Karpas-422 (cell line): ENCODE measurements at regions not wholly inside any gene's neighbourhood (a gene's known extent, or its start where the extent isn't known, plus 50 kb on each side); places are given as distances from the start of the nearest gene placed in this dataset.
"Not testable (repeated sequence)": the region's sequence is repeated elsewhere in the genome, so short reads cannot be mapped to it uniquely, and the experiment has no call there.

Source experiments
- DNase-seq: peaks from one replicate; pipeline ENCODE4 v3.0.0-alpha.2; 2015
- H2AFZ ChIP-seq: fragments of 200-600 bp; sonication (generic); 2 replicates; pipeline ENCODE4 v1.6.1; 2014; ENCODE audit warnings: antibody characterized with exemption, low read length, mixed read lengths
- H3K27ac ChIP-seq: fragments of 200-600 bp; sonication (generic); 2 replicates; pipeline ENCODE4 v1.5.1; 2014; ENCODE audit warnings: mild to moderate bottlenecking, low read length, moderate library complexity
- H3K27me3 ChIP-seq: fragments of 200-600 bp; sonication (generic); 2 replicates; pipeline ENCODE4 v1.6.1; 2014; ENCODE audit warnings: low read length, mixed read lengths
- H3K36me3 ChIP-seq: fragments of 200-600 bp; sonication (generic); 2 replicates; pipeline ENCODE4 v1.6.1; 2014; ENCODE audit warnings: low read length, mixed read lengths; ENCODE audit not compliant: insufficient read depth
- H3K4me1 ChIP-seq: fragments of 200-600 bp; sonication (generic); 2 replicates; pipeline ENCODE4 v1.6.1; 2014; ENCODE audit warnings: mild to moderate bottlenecking, low read length, mixed read lengths
- H3K4me2 ChIP-seq: fragments of 200-600 bp; sonication (generic); 2 replicates; pipeline ENCODE4 v1.6.1; 2014; ENCODE audit warnings: low read length, low read depth, mild to moderate bottlenecking; ENCODE audit not compliant: poor library complexity, severe bottlenecking
- H3K4me3 ChIP-seq: fragments of 200-600 bp; sonication (generic); 2 replicates; pipeline ENCODE4 v1.5.1; 2014; ENCODE audit warnings: mild to moderate bottlenecking, antibody characterized with exemption, low read length, mixed read lengths
- H3K79me2 ChIP-seq: fragments of 200-600 bp; sonication (generic); 2 replicates; pipeline ENCODE4 v1.6.1; 2014; ENCODE audit warnings: mild to moderate bottlenecking, low read length, mixed read lengths
- H3K9ac ChIP-seq: fragments of 200-600 bp; sonication (generic); 2 replicates; pipeline ENCODE4 v1.6.0; 2014; ENCODE audit warnings: low read length
- H3K9me2 ChIP-seq: fragments of 200-600 bp; sonication (generic), shearing (Covaris generic); replicated peaks from 2 replicates; pipeline ENCODE4 v1.6.0; 2014; ENCODE audit warnings: mild to moderate bottlenecking, low read length, moderate library complexity; ENCODE audit not compliant: insufficient read depth
- H3K9me3 ChIP-seq: fragments of 300-700, 200-600 bp; sonication (generic); 2 replicates; pipeline ENCODE4 v1.6.1; 2014; ENCODE audit warnings: low read length, mixed read lengths
- H4K20me1 ChIP-seq: fragments of 200-600 bp; sonication (generic); 2 replicates; pipeline ENCODE4 v1.6.1; 2014; ENCODE audit warnings: mild to moderate bottlenecking, antibody characterized with exemption, low read length, low read depth; ENCODE audit not compliant: insufficient read depth

- Histone ChIP-seq H3K27me3 (no peaks in the 10 kb centered on the region), H3K27ac (no peak overlapping the region), H3K9me2 (no peaks in the 10 kb centered on the region), H3K4me3 (no peak overlapping the region), H2AFZ (no peak overlapping the region), H3K4me1 (no peaks in the 10 kb centered on the region), H3K9ac (no peak overlapping the region), H3K9me3 (no peaks in the 10 kb centered on the region; the same call in 1 of the 2 replicates), H3K79me2 (no peaks in the 10 kb centered on the region), H3K36me3 (no peaks in the 10 kb centered on the region), H4K20me1 (no peaks in the 10 kb centered on the region), H3K4me2 (no peak overlapping the region)
- DNase-seq, result no peak
Measured at GRCh38 chr6:169921217-169921616, 169.8 kb downstream of the ERMARD start.

- Histone ChIP-seq H3K27me3 (no peaks in the 10 kb centered on the region), H3K79me2 (no peaks in the 10 kb centered on the region), H3K4me1 (no peaks in the 10 kb centered on the region), H3K4me3 (no peak overlapping the region), H2AFZ (no peak overlapping the region), H4K20me1 (no peaks in the 10 kb centered on the region), H3K4me2 (no peak overlapping the region), H3K9me2 (no peaks in the 10 kb centered on the region), H3K27ac (no peak overlapping the region), H3K9me3 (no peaks in the 10 kb centered on the region; the same call in 1 of the 2 replicates), H3K36me3 (no peaks in the 10 kb centered on the region), H3K9ac (no peak overlapping the region)
- DNase-seq, result no peak
Measured at GRCh38 chr6:169920359-169921020, 169.1 kb downstream of the ERMARD start.

GRCh38 chr6:169918954-169919549, 167.6 kb downstream of the ERMARD start:
- no peaks in the 10 kb centered on the region for H3K4me1 ChIP-seq
- H2AFZ ChIP-seq, result no peak overlapping the region
- H3K9me2 ChIP-seq, result no peaks in the 10 kb centered on the region
- no peaks in the 10 kb centered on the region for H3K36me3 ChIP-seq
- no peaks in the 10 kb centered on the region; the same call in 1 of the 2 replicates for H3K9me3 ChIP-seq
- H4K20me1 ChIP-seq, result no peaks in the 10 kb centered on the region
- no peak overlapping the region for H3K9ac ChIP-seq
- no peak overlapping the region for H3K4me2 ChIP-seq
- H3K27me3 ChIP-seq, result no peaks in the 10 kb centered on the region
- DNase-seq, result no peak
- H3K79me2 ChIP-seq, result no peaks in the 10 kb centered on the region
- H3K27ac ChIP-seq, result no peak overlapping the region
- H3K4me3 ChIP-seq, result no peak overlapping the region

- Histone ChIP-seq H3K4me1 (no peaks in the 10 kb centered on the region), H4K20me1 (no peaks in the 10 kb centered on the region), H3K27me3 (no peaks in the 10 kb centered on the region), H3K79me2 (no peaks in the 10 kb centered on the region), H3K4me3 (no peak overlapping the region), H3K9me3 (no peaks in the 10 kb centered on the region; the same call in 1 of the 2 replicates), H3K27ac (no peak overlapping the region), H2AFZ (no peak overlapping the region), H3K36me3 (no peaks in the 10 kb centered on the region), H3K4me2 (no peak overlapping the region), H3K9ac (no peak overlapping the region), H3K9me2 (no peaks in the 10 kb centered on the region)
- no peak for DNase-seq
Measured at GRCh38 chr6:169918239-169918953, 167.0 kb downstream of the ERMARD start.

- Histone ChIP-seq H3K9me2 (no peaks in the 10 kb centered on the region), H3K79me2 (no peaks in the 10 kb centered on the region), H3K36me3 (no peaks in the 10 kb centered on the region), H3K27me3 (no peaks in the 10 kb centered on the region), H3K9ac (no peak overlapping the region), H3K27ac (no peak overlapping the region), H3K9me3 (no peaks in the 10 kb centered on the region; the same call in 1 of the 2 replicates), H3K4me3 (no peak overlapping the region), H3K4me1 (no peaks in the 10 kb centered on the region), H2AFZ (no peak overlapping the region), H4K20me1 (no peaks in the 10 kb centered on the region), H3K4me2 (no peak overlapping the region)
- no peak for DNase-seq
Measured at GRCh38 chr6:169917153-169917552, 165.7 kb downstream of the ERMARD start.

- H2AFZ ChIP-seq, result no peak overlapping the region
Measured at GRCh38 chr6:169915769-169916550, 164.5 kb downstream of the ERMARD start.

GRCh38 chr6:169913745-169914144, 162.3 kb downstream of the ERMARD start:
- not testable (repeated sequence) for H2AFZ ChIP-seq

More at GRCh38 chr6:169915769-169916550, 164.5 kb downstream of the ERMARD start:
- Histone ChIP-seq H3K27me3 (no peaks in the 10 kb centered on the region), H3K4me1 (no peaks in the 10 kb centered on the region), H3K4me3 (no peak overlapping the region), H3K9me3 (no peaks in the 10 kb centered on the region; the same call in 1 of the 2 replicates), H4K20me1 (no peaks in the 10 kb centered on the region), H3K27ac (no peak overlapping the region), H3K9ac (no peak overlapping the region), H3K36me3 (no peaks in the 10 kb centered on the region), H3K9me2 (no peaks in the 10 kb centered on the region), H3K4me2 (no peak overlapping the region), H3K79me2 (no peaks in the 10 kb centered on the region)
- no peak for DNase-seq

More at GRCh38 chr6:169913745-169914144, 162.3 kb downstream of the ERMARD start:
- H3K9me2 ChIP-seq, H3K4me1 ChIP-seq, H3K9ac ChIP-seq, H3K4me3 ChIP-seq, DNase-seq, H3K27ac ChIP-seq, H4K20me1 ChIP-seq, H3K79me2 ChIP-seq, H3K27me3 ChIP-seq, H3K9me3 ChIP-seq, H3K4me2 ChIP-seq, H3K36me3 ChIP-seq: not testable (repeated sequence)
